ENCODE measurements at regions not wholly inside any gene's neighbourhood (a gene's known extent, or its start where the extent isn't known, plus 50 kb on each side); places are given as distances from the start of the nearest gene placed in this dataset.

GRCh38 chr1:221308534-221309511, 429.6 kb downstream of the HLX start:
- DNase-seq = no peak

GRCh38 chr1:221309723-221310122, 430.5 kb downstream of the HLX start:
- no peak for DNase-seq

- no peak for DNase-seq
These were observed 430.9 kb downstream of the HLX start for GRCh38 chr1:221310180-221310579.

- DNase-seq = no peak
These were observed 426.6 kb downstream of the DUSP10 start for GRCh38 chr1:221315330-221315729.

GRCh38 chr1:221316491-221317056, 425.3 kb downstream of the DUSP10 start:
- DNase-seq = no peak

- no peak for DNase-seq
These were observed 424.4 kb downstream of the DUSP10 start for GRCh38 chr1:221317537-221317936.

- no peak for DNase-seq
These were observed 413.9 kb downstream of the DUSP10 start for GRCh38 chr1:221327954-221328353.

- DNase-seq = no peak
These were observed 413.5 kb downstream of the DUSP10 start for GRCh38 chr1:221328371-221328770.

- no peak for DNase-seq
These were observed 410.4 kb downstream of the DUSP10 start for GRCh38 chr1:221331273-221332183.

- no peak for DNase-seq
These were observed 407.8 kb downstream of the DUSP10 start for GRCh38 chr1:221334062-221334461.

GRCh38 chr1:221335161-221336101, 406.5 kb downstream of the DUSP10 start:
- DNase-seq = no peak

- no peak for DNase-seq
These were observed 405.8 kb downstream of the DUSP10 start for GRCh38 chr1:221336126-221336525.

GRCh38 chr1:221337106-221337505, 404.8 kb downstream of the DUSP10 start:
- no peak for DNase-seq

GRCh38 chr1:221343136-221343535, 398.8 kb downstream of the DUSP10 start:
- no peak for DNase-seq

GRCh38 chr1:221343607-221344006, 398.3 kb downstream of the DUSP10 start:
- DNase-seq = no peak

GRCh38 chr1:221344693-221345092, 397.2 kb downstream of the DUSP10 start:
- DNase-seq = no peak

GRCh38 chr1:221347706-221348105, 394.2 kb downstream of the DUSP10 start:
- DNase-seq = no peak

GRCh38 chr1:221350091-221350490, 391.8 kb downstream of the DUSP10 start:
- DNase-seq = no peak

GRCh38 chr1:221356693-221357092, 385.2 kb downstream of the DUSP10 start:
- DNase-seq = no peak

- no peak for DNase-seq
These were observed 378.9 kb downstream of the DUSP10 start for GRCh38 chr1:221363039-221363438.

- no peak for DNase-seq
These were observed 375.3 kb downstream of the DUSP10 start for GRCh38 chr1:221366495-221367110.

- no peak for DNase-seq
These were observed 370.2 kb downstream of the DUSP10 start for GRCh38 chr1:221371705-221372104.

All from activated CD8-positive, alpha-beta memory T cell treated with anti-CD3 and anti-CD28 coated beads for 24 hours (primary cell).